Retinal pigment epithelial cell (primary cell): ENCODE measurements at regions not wholly inside any gene's neighbourhood (a gene's known extent, or its start where the extent isn't known, plus 50 kb on each side); places are given as distances from the start of the nearest gene placed in this dataset.

Source experiments
- DNase-seq: peaks from one replicate; pipeline ENCODE4 v3.0.0-alpha.2; 2010; ENCODE audit warnings: low read depth
- H3K4me3 ChIP-seq: 2 replicates; pipeline ENCODE4 v1.5.1; 2011; ENCODE audit warnings: mild to moderate bottlenecking, low read length, control low read depth, moderate library complexity
- TF ChIP-seq, protein P1 (sequence below): conservative IDR thresholded peaks from 2 replicates; pipeline ENCODE4 v1.5.1; 2011; ENCODE audit warnings: low read depth, low read length, control low read depth, inconsistent platforms

DNA sequence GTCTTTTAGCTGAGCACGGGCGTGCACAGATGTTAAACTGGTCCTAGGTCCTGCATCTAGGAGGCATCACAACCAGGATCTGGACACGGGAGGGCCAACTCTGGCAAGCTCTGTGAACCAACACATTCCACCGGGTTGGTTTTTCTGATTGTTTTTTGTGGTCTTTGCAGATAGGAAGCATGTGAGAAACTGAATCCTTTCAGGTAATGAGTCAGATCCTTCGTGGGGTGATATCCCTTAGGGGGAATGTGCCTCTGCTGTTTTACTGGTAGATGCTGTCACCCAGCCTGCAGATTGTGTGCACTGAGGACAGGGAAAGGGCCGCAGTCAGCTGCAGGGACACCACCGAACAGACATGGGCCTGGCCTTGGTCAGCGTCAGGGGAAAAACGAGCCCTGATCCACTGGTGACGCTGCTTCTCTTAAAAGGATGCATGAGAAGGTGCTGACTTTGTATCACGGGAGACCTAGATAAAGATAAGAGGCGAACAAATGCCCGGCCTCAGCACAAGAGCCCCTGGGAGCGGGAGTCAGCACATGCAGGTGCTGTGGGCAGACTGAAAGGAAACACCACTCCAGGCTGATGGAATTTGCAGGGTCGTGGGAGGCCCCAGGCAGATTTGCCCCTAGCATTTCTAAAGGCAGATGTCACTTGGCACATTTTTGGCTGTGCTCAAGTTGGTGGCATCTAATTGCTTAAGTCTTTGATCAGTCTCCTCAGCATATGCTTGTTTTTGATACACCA lies 51.1 kb downstream of the DOP1B start:
- H3K4me3 ChIP-seq, result no peak overlapping the region
- DNase-seq, result no peak
- TF ChIP-seq, protein P1, sequence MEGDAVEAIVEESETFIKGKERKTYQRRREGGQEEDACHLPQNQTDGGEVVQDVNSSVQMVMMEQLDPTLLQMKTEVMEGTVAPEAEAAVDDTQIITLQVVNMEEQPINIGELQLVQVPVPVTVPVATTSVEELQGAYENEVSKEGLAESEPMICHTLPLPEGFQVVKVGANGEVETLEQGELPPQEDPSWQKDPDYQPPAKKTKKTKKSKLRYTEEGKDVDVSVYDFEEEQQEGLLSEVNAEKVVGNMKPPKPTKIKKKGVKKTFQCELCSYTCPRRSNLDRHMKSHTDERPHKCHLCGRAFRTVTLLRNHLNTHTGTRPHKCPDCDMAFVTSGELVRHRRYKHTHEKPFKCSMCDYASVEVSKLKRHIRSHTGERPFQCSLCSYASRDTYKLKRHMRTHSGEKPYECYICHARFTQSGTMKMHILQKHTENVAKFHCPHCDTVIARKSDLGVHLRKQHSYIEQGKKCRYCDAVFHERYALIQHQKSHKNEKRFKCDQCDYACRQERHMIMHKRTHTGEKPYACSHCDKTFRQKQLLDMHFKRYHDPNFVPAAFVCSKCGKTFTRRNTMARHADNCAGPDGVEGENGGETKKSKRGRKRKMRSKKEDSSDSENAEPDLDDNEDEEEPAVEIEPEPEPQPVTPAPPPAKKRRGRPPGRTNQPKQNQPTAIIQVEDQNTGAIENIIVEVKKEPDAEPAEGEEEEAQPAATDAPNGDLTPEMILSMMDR, result no peak

DNA sequence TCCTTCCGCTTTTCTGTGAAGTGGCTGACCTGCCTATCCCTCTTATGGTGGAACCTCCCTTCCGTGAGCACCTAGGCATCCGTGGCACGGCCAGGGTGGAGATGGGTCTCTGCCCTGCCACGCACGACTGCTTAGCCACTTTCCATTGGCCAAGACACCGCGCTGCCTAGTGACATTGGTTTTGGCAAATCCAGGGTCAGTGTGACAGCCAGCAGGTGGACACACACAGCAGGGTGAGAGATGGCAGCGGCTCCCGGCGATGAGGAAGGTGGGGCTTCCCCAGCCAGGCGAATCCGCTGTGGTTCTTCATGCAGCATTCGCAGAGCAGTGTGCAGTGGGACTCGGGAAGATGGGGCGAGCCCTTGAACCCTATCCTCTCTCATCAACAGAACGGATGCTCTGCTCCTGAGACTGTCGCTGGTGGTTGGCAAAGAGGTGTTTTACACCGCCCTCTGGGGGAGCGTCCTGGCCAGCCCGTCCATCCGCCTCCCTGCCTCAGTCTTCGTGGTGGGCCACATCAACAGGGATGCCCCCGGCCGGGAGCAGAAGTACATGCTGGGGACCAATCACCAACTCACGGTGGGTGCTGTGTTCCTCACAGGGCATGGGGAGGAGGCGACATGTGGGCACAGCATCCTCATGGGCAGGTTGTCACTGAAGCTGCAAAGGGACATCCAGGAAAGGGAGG lies 51.8 kb downstream of the DOP1B start:
- TF ChIP-seq, protein P1, result no peak
- no peak overlapping the region for H3K4me3 ChIP-seq

DNA sequence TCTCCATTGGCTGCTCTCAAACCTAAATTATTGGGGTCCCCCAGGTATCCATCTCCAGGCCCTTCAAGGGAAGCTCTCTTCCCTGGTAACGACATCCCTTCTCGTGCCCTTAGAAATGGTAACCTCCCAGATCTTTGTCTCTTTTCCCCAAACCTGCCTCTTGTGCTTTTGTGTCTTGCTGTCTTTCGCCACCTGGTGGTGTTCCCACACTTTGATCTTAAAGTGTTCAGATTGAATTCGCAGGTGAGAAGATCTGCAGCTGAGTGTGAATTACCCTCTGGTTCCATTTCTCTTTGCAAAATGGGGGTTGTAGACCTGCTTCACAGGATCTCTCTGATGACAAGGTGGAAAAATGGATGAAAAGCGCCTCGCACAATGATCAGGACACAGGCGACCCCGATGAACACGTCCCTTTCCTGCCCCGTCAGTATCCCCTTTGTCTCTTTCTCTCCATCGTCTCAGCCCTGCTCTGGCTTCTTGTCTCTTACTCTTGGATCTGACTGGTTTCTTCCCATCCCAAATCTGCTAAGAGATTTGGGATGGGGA lies 53.1 kb downstream of the DOP1B start:
- H3K4me3 ChIP-seq, result no peak overlapping the region

More for the DNA sequence above, 51.8 kb downstream of the DOP1B start:
- DNase-seq, result no peak

DNA sequence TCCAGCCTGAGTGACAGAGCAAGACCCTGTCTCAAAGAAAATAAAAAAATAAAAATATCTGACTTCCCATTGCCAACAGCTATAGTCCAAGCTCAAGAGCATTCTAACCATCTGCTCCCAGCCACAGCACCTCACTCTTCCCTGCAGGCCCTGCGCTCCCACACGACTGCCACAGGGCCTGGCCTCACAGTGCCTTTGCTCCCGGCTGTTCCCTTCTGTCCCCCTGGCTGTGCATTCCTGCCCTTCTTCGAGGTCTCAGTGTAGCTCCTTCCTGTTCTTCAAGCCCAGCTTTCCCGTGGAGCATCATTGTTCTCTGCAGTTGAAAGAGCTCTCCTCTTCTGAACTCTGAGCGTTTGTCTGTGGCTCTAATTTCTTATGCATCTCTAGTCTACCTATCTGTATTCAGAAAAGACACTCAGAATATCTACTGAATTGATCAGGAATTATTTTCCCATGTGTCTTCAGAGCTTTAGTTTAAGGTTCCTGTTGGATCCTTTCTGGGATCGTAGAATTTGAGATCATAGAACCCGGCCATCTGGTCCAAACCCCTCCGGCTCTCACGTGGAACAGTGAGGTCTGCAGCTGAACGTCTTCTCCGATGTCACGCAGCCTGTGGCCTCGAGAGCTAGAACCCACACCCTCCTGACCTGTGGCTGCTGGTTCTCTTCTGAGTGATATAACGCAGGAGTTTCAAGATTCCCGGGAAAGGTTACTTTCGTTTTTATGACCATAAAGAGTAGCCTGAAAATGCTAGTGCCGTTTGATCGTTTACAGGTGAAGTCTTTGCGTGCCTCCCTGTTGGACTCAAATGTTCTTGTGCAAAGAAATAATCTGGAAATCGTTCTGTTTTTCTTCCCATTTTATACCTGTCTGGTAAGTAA lies 54.4 kb downstream of the DOP1B start:
- TF ChIP-seq, protein P1, result no peak

More for the DNA sequence above, 53.1 kb downstream of the DOP1B start:
- DNase-seq, result no peak
- TF ChIP-seq, protein P1, result peak; percentile 66

GRCh38 chr21:36211660-36212512 lies 55.3 kb downstream of the DOP1B start:
- no peak overlapping the region for H3K4me3 ChIP-seq
- TF ChIP-seq, protein P1, result no peak
- DNase-seq, result no peak

More for the DNA sequence above, 54.4 kb downstream of the DOP1B start:
- no peak for DNase-seq
- H3K4me3 ChIP-seq, result no peak overlapping the region

- no peak overlapping the region for H3K4me3 ChIP-seq
- DNase-seq, result no peak
- TF ChIP-seq, protein P1, result no peak
Measured at GRCh38 chr21:36212513-36212780, 55.8 kb downstream of the DOP1B start.
